ENCODE measurements at regions not wholly inside any gene's neighbourhood (a gene's known extent, or its start where the extent isn't known, plus 50 kb on each side); places are given as distances from the start of the nearest gene placed in this dataset.

DNA sequence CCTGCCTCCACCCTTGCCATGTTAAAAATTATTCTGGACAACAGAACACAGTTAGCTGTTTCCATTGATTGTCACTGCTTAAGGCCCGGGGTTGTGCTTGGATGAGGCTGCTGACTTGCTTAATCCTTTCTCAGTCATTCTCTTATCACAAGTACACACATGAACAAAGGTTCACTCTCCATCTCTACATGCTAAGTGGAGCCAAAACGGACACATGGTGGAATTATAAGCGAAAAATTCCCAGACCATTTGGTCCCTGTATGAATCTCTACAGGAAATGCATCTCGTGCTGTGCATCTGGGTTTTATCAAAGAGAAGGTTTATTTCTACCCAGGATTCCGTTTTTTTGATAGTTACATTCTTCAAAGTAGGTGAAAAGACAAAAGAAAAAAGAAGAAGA, 177.5 kb upstream of the ETAA1 start:
- Histone ChIP-seq H2BK15ac (ENCODE audit: low read depth, low read length) (peak overlapping the region; percentile 32; the same call in 1 of the 3 replicates), H3K27me3 (ENCODE audit: control insufficient read depth, insufficient read depth, low read length) (no peaks in the 10 kb centered on the region), H3K4me3 (ENCODE audit: insufficient read depth, low read depth, low read length) (no peak overlapping the region), H3K4ac (ENCODE audit: low read depth, low read length) (peak overlapping the region; percentile 41; the same call in 1 of the 2 replicates), H3K14ac (replicated peaks; ENCODE audit: low read depth, low read length) (peak overlapping the region; percentile 68), H4K5ac (ENCODE audit: low read depth, low read length) (no peak overlapping the region), H3K18ac (ENCODE audit: low read depth, low read length) (peak overlapping the region; percentile 70; the same call in 1 of the 2 replicates), H4K91ac (ENCODE audit: insufficient read depth, low read depth, low read length) (peak overlapping the region; percentile 25; the same call in 1 of the 2 replicates), H3K27ac (ENCODE audit: insufficient read depth, low read length) (no peak overlapping the region), H3K23ac (ENCODE audit: low read depth, low read length) (no peak overlapping the region), H4K20me1 (ENCODE audit: insufficient read depth, low read length) (no peaks in the 10 kb centered on the region), H2BK20ac (ENCODE audit: low read depth, low read length) (peak overlapping the region; percentile 27; the same call in 1 of the 2 replicates), H2BK120ac (ENCODE audit: low read depth, low read length) (peak overlapping the region; percentile 30; the same call in 1 of the 2 replicates), H2AK5ac (ENCODE audit: low read depth, low read length) (no peak overlapping the region; the same call in 1 of the 2 replicates), H2BK5ac (ENCODE audit: low read depth, low read length, poor library complexity, severe bottlenecking) (no peak overlapping the region), H2AFZ (replicated peaks; ENCODE audit: low read length, poor library complexity) (no peak overlapping the region), H3K9me1 (ENCODE audit: insufficient read depth, low read length) (peaks cover 8% of the 10 kb centered on the region), H3K36me3 (ENCODE audit: control insufficient read depth, insufficient read depth, low read length) (no peaks in the 10 kb centered on the region), H3K4me1 (ENCODE audit: control insufficient read depth, insufficient read depth, low read length) (peaks cover 15% of the 10 kb centered on the region), H3K4me2 (ENCODE audit: low read depth, low read length) (no peak overlapping the region), H3K56ac (ENCODE audit: extremely low read depth, insufficient read depth, low read length) (no peak overlapping the region), H2AK9ac (replicated peaks; ENCODE audit: low read depth, low read length, poor library complexity) (no peak overlapping the region), H4K8ac (ENCODE audit: low read depth in 2 of 2, low read length in 2 of 2) (peak overlapping the region in 1 of 2 experiments; percentile 13; a peak in 1 of 4 replicates), H3K9me3 (ENCODE audit: control insufficient read depth, insufficient read depth, low read length) (peaks cover 2% of the 10 kb centered on the region; the same call in 1 of the 2 replicates), H3K79me1 (ENCODE audit: low read depth in 1 of 2, low read length in 2 of 2) (peaks cover under 1 to 5% of the 10 kb centered on the region in 2 experiments; a peak in 3 of 4 replicates), H3K9ac (ENCODE audit: low read depth, low read length) (no peak overlapping the region)
- WGBS, 2 experiments (ENCODE audit: extremely low coverage in 2 of 2, insufficient read length in 1 of 2) = no CpG with 5 or more reads among the region's 5 CpGs
- no TSS peak for BruUV-seq (replicated peaks)
- DNase-seq (no peak), ATAC-seq (ENCODE audit: low read depth) (no peak)
- intact Hi-C loops (cut with micrococcal nuclease) (loop anchor here (2.0 to 10.0 kb wide), 3 partner anchors 257 to 815 kb away; no protein-coding TSS in a partner anchor), dilution Hi-C loops (cut with HindIII; ENCODE audit: low sequenced_read_pairs, unreplicated experiment) (loop anchor here (25.0 kb wide), 1 partner anchor 782 kb away; the partner anchor contains the start of gene MEIS1), in situ Hi-C loops (cut with MboI; ENCODE audit: low sequenced_read_pairs) (loop anchor here (5.0 kb wide), 1 partner anchor 637 kb away; no protein-coding TSS in a partner anchor)
- ChIA-PET CTCF (no interaction called here), POLR2A (ENCODE audit: unreplicated experiment) (no interaction called here)
- no peak for TF ChIP-seq SMC3 (IDR thresholded peaks at IDR 0.05; ENCODE audit: low read depth, low read length)
- TF ChIP-seq MAZ (IDR thresholded peaks at IDR 0.05; ENCODE audit: borderline replicate concordance, low read depth, low read length) = no peak
- no peak for TF ChIP-seq CHD1 (IDR thresholded peaks at IDR 0.05; ENCODE audit: low read depth, low read length)
- TF ChIP-seq FOS (IDR thresholded peaks at IDR 0.05; ENCODE audit: low read depth, low read length) = no peak
- TF ChIP-seq, protein P1, sequence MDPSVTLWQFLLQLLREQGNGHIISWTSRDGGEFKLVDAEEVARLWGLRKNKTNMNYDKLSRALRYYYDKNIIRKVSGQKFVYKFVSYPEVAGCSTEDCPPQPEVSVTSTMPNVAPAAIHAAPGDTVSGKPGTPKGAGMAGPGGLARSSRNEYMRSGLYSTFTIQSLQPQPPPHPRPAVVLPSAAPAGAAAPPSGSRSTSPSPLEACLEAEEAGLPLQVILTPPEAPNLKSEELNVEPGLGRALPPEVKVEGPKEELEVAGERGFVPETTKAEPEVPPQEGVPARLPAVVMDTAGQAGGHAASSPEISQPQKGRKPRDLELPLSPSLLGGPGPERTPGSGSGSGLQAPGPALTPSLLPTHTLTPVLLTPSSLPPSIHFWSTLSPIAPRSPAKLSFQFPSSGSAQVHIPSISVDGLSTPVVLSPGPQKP (IDR thresholded peaks at IDR 0.05; ENCODE audit: borderline replicate concordance, low read depth, low read length) = no peak
- TF ChIP-seq, protein P2, sequence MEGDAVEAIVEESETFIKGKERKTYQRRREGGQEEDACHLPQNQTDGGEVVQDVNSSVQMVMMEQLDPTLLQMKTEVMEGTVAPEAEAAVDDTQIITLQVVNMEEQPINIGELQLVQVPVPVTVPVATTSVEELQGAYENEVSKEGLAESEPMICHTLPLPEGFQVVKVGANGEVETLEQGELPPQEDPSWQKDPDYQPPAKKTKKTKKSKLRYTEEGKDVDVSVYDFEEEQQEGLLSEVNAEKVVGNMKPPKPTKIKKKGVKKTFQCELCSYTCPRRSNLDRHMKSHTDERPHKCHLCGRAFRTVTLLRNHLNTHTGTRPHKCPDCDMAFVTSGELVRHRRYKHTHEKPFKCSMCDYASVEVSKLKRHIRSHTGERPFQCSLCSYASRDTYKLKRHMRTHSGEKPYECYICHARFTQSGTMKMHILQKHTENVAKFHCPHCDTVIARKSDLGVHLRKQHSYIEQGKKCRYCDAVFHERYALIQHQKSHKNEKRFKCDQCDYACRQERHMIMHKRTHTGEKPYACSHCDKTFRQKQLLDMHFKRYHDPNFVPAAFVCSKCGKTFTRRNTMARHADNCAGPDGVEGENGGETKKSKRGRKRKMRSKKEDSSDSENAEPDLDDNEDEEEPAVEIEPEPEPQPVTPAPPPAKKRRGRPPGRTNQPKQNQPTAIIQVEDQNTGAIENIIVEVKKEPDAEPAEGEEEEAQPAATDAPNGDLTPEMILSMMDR (conservative IDR thresholded peaks at IDR 0.05; ENCODE audit: low read depth, low read length) = no peak
- TF ChIP-seq POLR2A (IDR thresholded peaks at IDR 0.05; ENCODE audit: low read depth, low read length) = no peak
- TF ChIP-seq RCOR1 (IDR thresholded peaks at IDR 0.05; ENCODE audit: insufficient replicate concordance, low read length) = no peak
- no peak for TF ChIP-seq CEBPB (IDR thresholded peaks at IDR 0.05; ENCODE audit: low read depth, low read length)
- TF ChIP-seq, protein P3, sequence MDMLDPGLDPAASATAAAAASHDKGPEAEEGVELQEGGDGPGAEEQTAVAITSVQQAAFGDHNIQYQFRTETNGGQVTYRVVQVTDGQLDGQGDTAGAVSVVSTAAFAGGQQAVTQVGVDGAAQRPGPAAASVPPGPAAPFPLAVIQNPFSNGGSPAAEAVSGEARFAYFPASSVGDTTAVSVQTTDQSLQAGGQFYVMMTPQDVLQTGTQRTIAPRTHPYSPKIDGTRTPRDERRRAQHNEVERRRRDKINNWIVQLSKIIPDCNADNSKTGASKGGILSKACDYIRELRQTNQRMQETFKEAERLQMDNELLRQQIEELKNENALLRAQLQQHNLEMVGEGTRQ (IDR thresholded peaks at IDR 0.05; ENCODE audit: low read depth, low read length) = no peak
- no peak for TF ChIP-seq BHLHE40 (IDR thresholded peaks at IDR 0.05; ENCODE audit: low read depth, low read length)
- no peak for TF ChIP-seq NFE2L2 (IDR thresholded peaks at IDR 0.05; ENCODE audit: low read depth, low read length)

Data from IMR-90 (cell line).